ENCODE measurements at regions not wholly inside any gene's neighbourhood (a gene's known extent, or its start where the extent isn't known, plus 50 kb on each side); places are given as distances from the start of the nearest gene placed in this dataset.

DNA sequence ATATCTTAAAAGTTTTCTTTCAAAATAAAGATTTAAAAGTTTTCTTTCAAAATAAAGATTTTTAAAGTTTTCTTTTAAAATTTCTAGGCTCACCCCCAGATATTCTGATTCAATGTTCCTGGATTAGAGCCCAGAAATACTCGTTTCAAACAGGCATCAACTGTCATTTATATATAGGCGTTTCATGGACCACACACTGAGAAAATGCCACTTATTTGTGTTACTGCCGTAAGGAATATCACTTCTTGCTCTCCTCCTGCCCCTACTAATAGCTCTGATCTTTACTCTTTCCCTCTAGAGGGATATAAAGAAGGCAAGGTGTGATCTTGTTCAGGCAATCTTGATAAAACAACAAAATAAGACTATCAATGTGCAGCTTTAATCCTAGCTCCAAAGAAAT is 1324.1 kb downstream of the CDH8 start:
- TF ChIP-seq CTCF (IDR thresholded peaks at IDR 0.05) (no peak), REST (IDR thresholded peaks at IDR 0.05; ENCODE audit: insufficient read depth in 1 of 2, low read depth in 2 of 2, low read length in 1 of 2) (no peak)

Measured in Panc1 (cell line).